ENCODE measurements at regions not wholly inside any gene's neighbourhood (a gene's known extent, or its start where the extent isn't known, plus 50 kb on each side); places are given as distances from the start of the nearest gene placed in this dataset.

DNA sequence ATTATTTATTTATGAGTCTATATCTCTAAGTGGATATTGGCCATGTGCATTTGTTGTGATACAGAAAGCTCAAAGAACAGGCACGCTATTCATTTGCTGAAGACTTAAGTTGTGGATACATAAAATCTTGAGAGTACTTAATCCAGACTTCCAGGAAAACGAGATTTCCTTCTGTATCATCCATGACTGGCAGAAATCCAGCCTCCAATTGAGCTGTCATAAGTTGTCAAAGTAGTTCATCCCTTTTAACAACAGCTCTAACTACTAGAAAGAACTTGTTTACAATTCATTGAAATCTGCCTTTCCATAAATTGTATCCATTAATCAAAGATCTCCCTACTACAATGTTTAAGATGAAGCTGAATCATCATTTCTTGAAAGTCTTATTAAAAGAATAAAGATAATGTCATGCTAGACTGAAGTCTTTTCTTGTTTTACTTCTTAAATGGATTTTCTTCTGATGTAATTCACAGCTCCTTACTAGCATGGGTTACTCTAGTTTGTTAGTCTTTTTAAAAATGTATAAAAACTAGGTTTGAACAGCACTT, 447.3 kb upstream of the CITED2 start:
- no peak for FAIRE-seq

DNA sequence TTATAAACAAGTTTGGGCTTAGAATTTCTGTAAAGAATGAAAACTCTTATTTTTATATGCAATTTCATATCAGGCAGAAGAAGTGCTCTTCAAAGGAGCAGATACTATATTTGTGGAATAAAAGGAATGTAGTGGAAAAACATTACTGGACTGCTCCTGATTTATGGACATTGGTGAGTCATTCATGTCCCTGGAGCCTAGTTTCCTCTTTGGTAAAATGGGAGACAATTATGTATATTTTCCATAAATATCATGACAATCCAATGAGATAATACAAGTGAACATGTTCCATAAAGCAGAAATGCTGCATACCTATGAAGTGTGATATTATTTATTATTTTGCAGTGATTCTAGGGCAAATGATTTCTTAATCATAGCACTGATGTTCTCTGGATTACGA, 445.8 kb upstream of the CITED2 start:
- H3K27me3 ChIP-seq (ENCODE audit: insufficient read depth, low read length), result no peaks in the 10 kb centered on the region
- no peaks in the 10 kb centered on the region for H3K9me3 ChIP-seq (ENCODE audit: insufficient read depth, low read depth, low read length)
- peak overlapping the region; percentile 20 for H3K4me2 ChIP-seq (ENCODE audit: low read length)
- H3K79me2 ChIP-seq (ENCODE audit: insufficient read depth, low read length), result no peaks in the 10 kb centered on the region
- Mint-ChIP-seq H3K27me3 (ENCODE audit: low read depth, unreplicated experiment) (no peaks in the 10 kb centered on the region), H3K36me3 (ENCODE audit: low read depth, unreplicated experiment) (no peaks in the 10 kb centered on the region), H3K27ac (ENCODE audit: unreplicated experiment) (no peak overlapping the region), H3K4me3 (ENCODE audit: unreplicated experiment) (no peak overlapping the region), H3K9me3 (ENCODE audit: unreplicated experiment) (peaks cover 3% of the 10 kb centered on the region), H3K4me1 (ENCODE audit: low read depth, unreplicated experiment) (peaks cover 10% of the 10 kb centered on the region)
- peak overlapping the region; percentile 53 for H3K27ac ChIP-seq (ENCODE audit: low read depth, low read length)
- H4K20me1 ChIP-seq (ENCODE audit: insufficient read depth, low read length), result no peaks in the 10 kb centered on the region
- no peak overlapping the region for H3K9ac ChIP-seq (ENCODE audit: low read length)
- FAIRE-seq, result peak; percentile 58
- DNase-seq (ENCODE audit: low read depth), result peak; percentile 83
- H3K4me3 ChIP-seq (ENCODE audit: insufficient read depth, low read depth, low read length), result no peak overlapping the region
- H2AFZ ChIP-seq (ENCODE audit: low read depth, low read length), result no peak overlapping the region
- TF ChIP-seq, protein P1, sequence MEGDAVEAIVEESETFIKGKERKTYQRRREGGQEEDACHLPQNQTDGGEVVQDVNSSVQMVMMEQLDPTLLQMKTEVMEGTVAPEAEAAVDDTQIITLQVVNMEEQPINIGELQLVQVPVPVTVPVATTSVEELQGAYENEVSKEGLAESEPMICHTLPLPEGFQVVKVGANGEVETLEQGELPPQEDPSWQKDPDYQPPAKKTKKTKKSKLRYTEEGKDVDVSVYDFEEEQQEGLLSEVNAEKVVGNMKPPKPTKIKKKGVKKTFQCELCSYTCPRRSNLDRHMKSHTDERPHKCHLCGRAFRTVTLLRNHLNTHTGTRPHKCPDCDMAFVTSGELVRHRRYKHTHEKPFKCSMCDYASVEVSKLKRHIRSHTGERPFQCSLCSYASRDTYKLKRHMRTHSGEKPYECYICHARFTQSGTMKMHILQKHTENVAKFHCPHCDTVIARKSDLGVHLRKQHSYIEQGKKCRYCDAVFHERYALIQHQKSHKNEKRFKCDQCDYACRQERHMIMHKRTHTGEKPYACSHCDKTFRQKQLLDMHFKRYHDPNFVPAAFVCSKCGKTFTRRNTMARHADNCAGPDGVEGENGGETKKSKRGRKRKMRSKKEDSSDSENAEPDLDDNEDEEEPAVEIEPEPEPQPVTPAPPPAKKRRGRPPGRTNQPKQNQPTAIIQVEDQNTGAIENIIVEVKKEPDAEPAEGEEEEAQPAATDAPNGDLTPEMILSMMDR (IDR thresholded peaks at IDR 0.05; ENCODE audit: insufficient read depth, low read depth, low read length), result no peak
- no peak for TF ChIP-seq EZH2 (IDR thresholded peaks at IDR 0.05; ENCODE audit: insufficient read depth, low read length)
- peaks cover 5% of the 10 kb centered on the region for H3K4me1 ChIP-seq (ENCODE audit: insufficient read depth, low read length)
- no peaks in the 10 kb centered on the region for H3K36me3 ChIP-seq (ENCODE audit: insufficient read depth, low read length)

More for the DNA sequence above, 447.3 kb upstream of the CITED2 start:
- Histone ChIP-seq H4K20me1 (ENCODE audit: insufficient read depth, low read length) (no peaks in the 10 kb centered on the region), H3K4me3 (ENCODE audit: insufficient read depth, low read depth, low read length) (no peak overlapping the region), H3K27ac (ENCODE audit: low read depth, low read length) (no peak overlapping the region), H3K4me2 (ENCODE audit: low read length) (no peak overlapping the region), H3K79me2 (ENCODE audit: insufficient read depth, low read length) (no peaks in the 10 kb centered on the region), H3K36me3 (ENCODE audit: insufficient read depth, low read length) (no peaks in the 10 kb centered on the region), H3K27me3 (ENCODE audit: insufficient read depth, low read length) (no peaks in the 10 kb centered on the region), H2AFZ (ENCODE audit: low read depth, low read length) (no peak overlapping the region), H3K9ac (ENCODE audit: low read length) (no peak overlapping the region), H3K9me3 (ENCODE audit: insufficient read depth, low read depth, low read length) (no peaks in the 10 kb centered on the region), H3K4me1 (ENCODE audit: insufficient read depth, low read length) (peaks cover 5% of the 10 kb centered on the region)
- DNase-seq (ENCODE audit: low read depth), result no peak
- TF ChIP-seq, protein P1 (IDR thresholded peaks at IDR 0.05; ENCODE audit: insufficient read depth, low read depth, low read length), result no peak
- TF ChIP-seq EZH2 (IDR thresholded peaks at IDR 0.05; ENCODE audit: insufficient read depth, low read length), result no peak
- Mint-ChIP-seq H3K4me1 (ENCODE audit: low read depth, unreplicated experiment) (peaks cover 8% of the 10 kb centered on the region), H3K36me3 (ENCODE audit: low read depth, unreplicated experiment) (no peaks in the 10 kb centered on the region), H3K27me3 (ENCODE audit: low read depth, unreplicated experiment) (no peaks in the 10 kb centered on the region), H3K9me3 (ENCODE audit: unreplicated experiment) (peaks cover 3% of the 10 kb centered on the region), H3K27ac (ENCODE audit: unreplicated experiment) (no peak overlapping the region), H3K4me3 (ENCODE audit: unreplicated experiment) (no peak overlapping the region)

GRCh38 chr6:139819776-139820175, 445.3 kb upstream of the CITED2 start:
- no peak overlapping the region for H3K4me3 ChIP-seq (ENCODE audit: insufficient read depth, low read depth, low read length)
- no peaks in the 10 kb centered on the region for H3K27me3 ChIP-seq (ENCODE audit: insufficient read depth, low read length)
- peak overlapping the region; percentile 53 for H3K27ac ChIP-seq (ENCODE audit: low read depth, low read length)
- no peak for FAIRE-seq
- no peaks in the 10 kb centered on the region for H3K79me2 ChIP-seq (ENCODE audit: insufficient read depth, low read length)
- H3K9ac ChIP-seq (ENCODE audit: low read length), result peak overlapping the region; percentile 8
- peak overlapping the region; percentile 20 for H3K4me2 ChIP-seq (ENCODE audit: low read length)
- no peak overlapping the region for H2AFZ ChIP-seq (ENCODE audit: low read depth, low read length)
- peaks cover 5% of the 10 kb centered on the region for H3K4me1 ChIP-seq (ENCODE audit: insufficient read depth, low read length)
- TF ChIP-seq, protein P1 (IDR thresholded peaks at IDR 0.05; ENCODE audit: insufficient read depth, low read depth, low read length), result no peak
- peaks cover 3% of the 10 kb centered on the region for H3K9me3 Mint-ChIP-seq (ENCODE audit: unreplicated experiment)
- H3K36me3 ChIP-seq (ENCODE audit: insufficient read depth, low read length), result no peaks in the 10 kb centered on the region
- H3K27ac Mint-ChIP-seq (ENCODE audit: unreplicated experiment), result no peak overlapping the region
- no peaks in the 10 kb centered on the region for H3K27me3 Mint-ChIP-seq (ENCODE audit: low read depth, unreplicated experiment)
- no peaks in the 10 kb centered on the region for H3K36me3 Mint-ChIP-seq (ENCODE audit: low read depth, unreplicated experiment)
- DNase-seq (ENCODE audit: low read depth), result no peak
- H3K4me1 Mint-ChIP-seq (ENCODE audit: low read depth, unreplicated experiment), result peaks cover 10% of the 10 kb centered on the region
- no peaks in the 10 kb centered on the region for H4K20me1 ChIP-seq (ENCODE audit: insufficient read depth, low read length)
- H3K4me3 Mint-ChIP-seq (ENCODE audit: unreplicated experiment), result no peak overlapping the region
- H3K9me3 ChIP-seq (ENCODE audit: insufficient read depth, low read depth, low read length), result no peaks in the 10 kb centered on the region
